Dermis microvascular lymphatic vessel endothelial cell (primary cell): ENCODE measurements at regions not wholly inside any gene's neighbourhood (a gene's known extent, or its start where the extent isn't known, plus 50 kb on each side); places are given as distances from the start of the nearest gene placed in this dataset.

Experiments used
- DNase-seq, 2 donors: peaks; one replicate each; pipeline versions ENCODE4 v3.0.0 to v3.0.0-alpha.2; 2010; ENCODE audit warnings: low read depth in 2 of 2

- no peak for DNase-seq
Observed at GRCh38 chr10:29962166-29962850, 97.1 kb downstream of the JCAD start.

DNA sequence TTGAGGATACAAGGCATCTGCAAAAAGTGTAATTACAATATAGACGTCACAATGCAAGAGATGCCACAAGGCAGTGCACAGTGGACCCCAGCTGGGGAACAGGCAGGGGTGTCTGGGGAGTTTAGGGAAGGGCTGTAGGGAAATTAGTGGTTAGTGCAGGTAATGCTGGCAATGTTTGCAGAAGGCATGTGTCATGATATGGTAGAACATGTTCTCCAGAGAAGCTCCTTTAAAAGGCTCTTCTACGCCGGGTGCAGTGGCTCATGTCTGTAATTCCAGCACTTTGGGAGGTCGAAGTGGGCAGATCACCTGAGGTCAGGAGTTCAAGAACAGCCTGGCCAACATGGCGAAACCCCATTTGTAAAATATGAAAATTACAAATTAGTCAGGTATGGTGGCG is 98.0 kb downstream of the JCAD start:
- DNase-seq: no peak

- DNase-seq: no peak
Observed at GRCh38 chr10:29960261-29960660, 99.1 kb downstream of the JCAD start.

DNA sequence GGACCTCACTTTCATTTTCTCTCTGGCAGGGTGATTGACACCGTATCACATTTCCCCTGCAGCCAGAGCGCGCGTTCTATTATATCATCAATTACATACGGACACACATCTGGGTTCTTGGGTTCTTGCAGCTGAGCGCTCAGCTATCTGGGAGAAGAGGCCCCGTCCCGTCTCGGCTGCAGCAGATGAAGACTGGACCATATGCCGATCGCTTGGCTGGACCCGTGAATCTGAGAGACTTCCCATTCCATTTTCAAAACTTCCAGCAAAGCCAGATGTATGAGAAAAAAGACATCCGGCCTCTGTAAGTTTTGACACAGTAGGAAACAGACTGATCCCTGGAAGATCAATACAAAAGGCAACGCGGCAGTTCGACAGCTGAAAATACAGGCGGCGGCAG is 99.8 kb downstream of the JCAD start:
- no peak for DNase-seq

- no peak for DNase-seq
Observed at GRCh38 chr10:29958440-29958839, 100.9 kb downstream of the JCAD start.

GRCh38 chr10:29957907-29958331 is 101.5 kb downstream of the JCAD start:
- DNase-seq: no peak

GRCh38 chr10:29957236-29957635 is 102.2 kb downstream of the JCAD start:
- DNase-seq: no peak

DNA sequence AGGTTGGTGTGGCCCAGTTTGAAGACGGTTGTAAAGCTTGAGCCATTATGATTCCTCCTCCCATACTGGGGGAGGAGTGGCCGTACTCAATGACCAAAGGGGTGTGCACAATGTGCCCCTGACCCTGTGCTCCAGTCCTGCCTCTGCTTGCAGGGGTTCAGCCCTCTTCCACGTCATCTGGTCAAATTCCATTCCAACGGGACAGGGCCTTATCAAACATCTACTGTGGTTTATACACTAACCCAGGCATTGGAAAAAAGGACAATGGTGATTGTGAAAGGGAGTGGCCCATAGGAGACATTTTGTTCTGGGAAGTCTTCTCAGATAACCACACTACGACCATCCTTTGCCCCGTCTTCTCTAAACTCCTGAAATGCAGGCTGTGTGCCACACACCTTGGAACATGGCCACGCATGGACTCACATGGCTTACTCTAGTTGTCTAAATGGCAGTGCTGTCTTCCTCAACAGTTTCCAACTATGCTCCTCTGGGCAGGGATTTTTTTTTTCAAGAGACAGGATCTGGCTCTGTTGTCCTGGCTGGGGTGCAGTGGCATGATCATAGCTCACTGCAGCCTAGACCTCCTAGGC is 103.0 kb downstream of the JCAD start:
- no peak for DNase-seq

GRCh38 chr10:29955329-29955935 is 104.0 kb downstream of the JCAD start:
- no peak for DNase-seq

- peak; percentile 40 to 96 for DNase-seq
Observed at GRCh38 chr10:29951441-29951931, 107.9 kb downstream of the JCAD start.

GRCh38 chr10:29950391-29950790 is 109.0 kb downstream of the JCAD start:
- DNase-seq: no peak

- DNase-seq: peak; percentile 58 to 96
Observed at GRCh38 chr10:29949411-29950011, 109.9 kb downstream of the JCAD start.

DNA sequence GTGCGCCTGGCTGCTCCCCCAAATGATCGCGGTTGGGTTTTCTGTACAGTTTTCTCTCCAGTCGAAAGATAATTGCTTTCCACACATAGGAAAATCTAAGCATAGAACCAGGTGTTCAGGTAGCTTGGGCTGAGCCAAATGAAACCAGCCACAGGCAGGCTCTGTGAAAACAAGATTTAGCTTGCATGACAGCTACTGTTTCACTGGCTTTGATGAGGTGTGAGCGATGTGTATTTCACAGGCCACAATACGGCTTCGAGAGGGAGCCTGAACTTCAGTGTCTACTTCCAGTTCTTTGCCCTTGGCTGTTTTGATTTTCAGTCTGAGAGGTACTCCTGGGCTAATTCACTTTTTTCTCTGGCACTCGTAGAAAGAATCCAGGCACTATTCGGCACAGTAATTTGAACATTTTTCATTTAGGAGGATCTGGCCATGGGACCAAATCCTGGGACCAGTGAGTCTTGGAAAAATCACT is 110.5 kb downstream of the JCAD start:
- peak in 1 of 2 donors; percentile 85 for DNase-seq

- no peak for DNase-seq
Observed at GRCh38 chr10:29947701-29948060, 111.7 kb downstream of the JCAD start.

- peak in 1 of 2 donors; percentile 79 for DNase-seq
Observed at GRCh38 chr10:29946953-29947700, 112.3 kb downstream of the JCAD start.

DNA sequence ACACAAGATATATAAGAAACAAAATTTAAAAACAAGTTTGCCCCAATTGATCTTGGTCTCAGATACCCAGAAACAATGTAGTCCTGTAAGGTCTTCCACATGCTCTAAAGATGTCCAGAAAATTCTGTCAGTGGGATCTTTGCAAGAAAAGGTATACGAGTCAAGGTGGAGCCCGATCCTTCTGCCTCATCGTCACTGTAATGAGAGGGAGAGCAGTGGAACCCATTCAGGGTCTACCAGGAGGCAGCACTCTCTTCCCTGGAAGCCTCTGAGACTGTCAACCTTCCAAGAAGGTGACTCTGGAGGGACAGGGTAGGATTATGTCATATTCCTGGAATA is 112.8 kb downstream of the JCAD start:
- DNase-seq: no peak

DNA sequence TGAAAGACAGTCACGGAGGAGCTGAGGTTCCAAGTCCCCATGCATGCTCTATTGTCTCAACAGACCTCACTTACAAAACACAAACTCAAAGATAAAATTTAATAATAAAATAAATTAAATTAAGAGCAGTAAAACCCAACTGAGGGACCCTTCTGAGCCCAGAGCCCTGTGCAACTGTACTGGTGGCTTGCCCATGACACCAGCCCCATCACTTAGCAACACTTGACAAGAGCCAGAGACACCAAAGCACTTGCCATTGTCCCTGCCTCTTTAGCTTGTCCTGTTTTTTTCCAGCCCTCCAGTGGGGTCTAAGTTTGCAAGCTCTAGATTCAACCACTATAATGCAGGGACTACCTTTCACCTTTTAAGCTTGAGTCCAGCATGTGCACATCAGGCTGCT is 117.9 kb downstream of the JCAD start:
- DNase-seq: no peak

GRCh38 chr10:29932991-29933390 is 126.4 kb downstream of the JCAD start:
- no peak for DNase-seq

DNA sequence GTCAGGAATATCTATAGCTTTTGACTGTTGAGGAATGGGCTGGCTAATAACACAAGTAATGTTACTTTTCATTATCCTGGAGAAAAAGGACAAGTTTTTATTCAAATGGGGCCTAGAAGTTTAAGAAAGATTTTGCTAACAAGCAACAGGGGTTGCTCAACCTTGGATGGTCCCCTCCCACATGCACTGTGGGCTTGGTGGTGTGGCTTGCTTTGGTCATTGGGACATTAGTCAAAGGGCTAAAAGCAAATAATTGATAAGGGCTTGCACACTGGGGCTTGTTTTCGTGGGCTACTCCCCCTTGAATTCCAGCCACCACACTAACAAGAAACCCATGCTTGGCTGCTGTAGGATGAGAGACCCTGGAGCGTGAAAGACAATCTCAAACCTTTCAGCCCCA is 127.6 kb downstream of the JCAD start:
- no peak for DNase-seq

DNA sequence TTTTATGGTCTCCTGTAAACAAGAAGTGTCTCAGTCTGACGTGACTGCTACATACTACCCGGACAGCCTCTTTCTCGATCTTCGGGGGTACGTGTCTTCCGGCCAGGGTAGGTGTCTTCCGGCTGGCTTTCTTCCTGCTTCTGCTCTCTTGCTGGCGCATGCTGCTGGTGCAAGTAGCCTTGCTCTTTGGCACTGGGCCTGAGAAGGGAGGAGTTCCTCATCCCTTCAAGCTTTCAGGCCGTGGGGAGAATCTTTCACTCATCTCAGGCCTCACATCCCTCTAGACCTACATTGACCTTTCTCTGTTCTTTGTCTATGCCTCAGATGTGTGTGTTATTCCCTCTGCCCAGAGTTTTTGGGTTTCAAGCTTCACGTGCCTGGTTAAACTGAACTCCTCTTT is 130.4 kb downstream of the JCAD start:
- no peak for DNase-seq

GRCh38 chr10:29926693-29927048 is 132.7 kb downstream of the JCAD start:
- DNase-seq: peak in 1 of 2 donors; percentile 33
